ENCODE measurements at regions not wholly inside any gene's neighbourhood (a gene's known extent, or its start where the extent isn't known, plus 50 kb on each side); places are given as distances from the start of the nearest gene placed in this dataset.

DNA sequence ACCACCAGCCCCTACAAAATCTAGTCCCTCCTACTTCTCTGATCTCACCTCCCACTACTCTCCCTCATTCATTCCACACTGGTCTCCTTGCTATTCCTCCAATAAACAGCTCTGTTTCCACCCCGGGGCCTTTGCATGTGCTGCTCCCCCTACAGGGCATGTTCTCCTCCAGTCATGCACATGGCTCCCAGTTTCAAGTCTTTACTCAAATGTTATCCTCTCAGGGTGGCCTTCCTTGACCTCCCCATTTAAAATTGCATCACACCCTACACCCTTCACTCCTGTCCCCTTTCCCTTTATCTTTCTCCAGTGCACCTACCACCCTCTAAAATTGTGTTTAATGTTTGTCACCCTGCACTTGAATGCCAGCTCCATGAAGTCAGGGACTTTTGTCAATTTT, 174.5 kb downstream of the MRPL14 start:
- Mint-ChIP-seq H3K4me3 (no peak overlapping the region), H3K27me3 (peaks cover 30% of the 10 kb centered on the region), H3K9me3 (peaks cover 3% of the 10 kb centered on the region), H3K36me3 (no peaks in the 10 kb centered on the region), H3K27ac (no peak overlapping the region), H3K4me1 (no peaks in the 10 kb centered on the region)
- CTCF ChIA-PET = interaction anchor here (1.1 to 1.3 kb wide), 2 partner anchors 9 to 287 kb away, joined by 3 read pairs; no protein-coding TSS in a partner anchor
- DNase-seq = peak; percentile 20

DNA sequence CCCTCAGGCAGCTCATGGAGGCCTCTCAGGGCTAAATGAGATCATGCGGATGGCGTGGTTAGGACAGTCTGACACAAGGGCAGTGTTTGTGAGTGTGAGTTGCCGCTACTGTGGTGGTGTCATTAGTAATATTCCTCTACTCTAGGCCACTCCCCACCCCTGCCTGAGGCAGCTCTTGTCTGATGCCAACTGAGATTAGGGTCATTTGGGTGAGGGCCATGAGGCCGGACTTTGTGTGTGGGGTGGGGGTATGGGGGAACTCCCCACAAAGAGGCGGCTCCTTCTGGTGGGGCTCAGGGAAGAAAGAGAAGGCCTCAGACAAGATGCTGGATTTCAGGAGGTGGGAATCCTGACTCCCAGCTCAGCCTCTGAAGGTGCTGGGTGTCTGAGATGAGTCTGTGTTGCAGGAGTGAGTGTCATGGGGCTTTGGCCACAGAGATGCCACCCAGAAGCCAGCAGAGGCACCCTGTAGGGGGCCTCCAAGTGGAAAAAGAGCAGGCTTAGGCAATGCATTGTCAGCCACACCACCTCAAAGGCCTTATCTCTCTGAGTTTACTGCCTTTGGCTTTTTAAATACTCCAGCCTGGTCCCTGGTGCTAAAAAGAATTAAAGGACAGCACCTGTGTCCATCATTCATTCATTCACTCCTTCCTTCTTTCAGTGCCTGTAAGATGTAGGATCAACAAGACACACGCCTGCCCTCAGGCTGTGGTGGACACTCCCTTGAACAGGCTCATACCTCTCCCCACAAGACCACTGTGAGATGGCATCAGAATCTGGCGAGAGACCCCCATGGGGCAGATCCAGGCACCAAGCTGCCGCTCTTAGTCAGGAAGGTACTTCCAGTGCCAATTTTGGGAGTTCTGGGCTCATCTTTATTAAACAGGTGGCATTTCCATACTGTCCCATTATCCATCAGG, 175.2 kb downstream of the MRPL14 start:
- CTCF ChIA-PET = interaction anchor here (0.7 to 1.1 kb wide), 2 partner anchors 13 to 123 kb away, joined by 3 read pairs; no protein-coding TSS in a partner anchor
- DNase-seq = peak; percentile 13
- Mint-ChIP-seq H3K4me1 (no peaks in the 10 kb centered on the region), H3K27ac (no peak overlapping the region), H3K27me3 (peaks cover 31% of the 10 kb centered on the region), H3K36me3 (no peaks in the 10 kb centered on the region), H3K4me3 (no peak overlapping the region), H3K9me3 (peaks cover 3% of the 10 kb centered on the region)

DNA sequence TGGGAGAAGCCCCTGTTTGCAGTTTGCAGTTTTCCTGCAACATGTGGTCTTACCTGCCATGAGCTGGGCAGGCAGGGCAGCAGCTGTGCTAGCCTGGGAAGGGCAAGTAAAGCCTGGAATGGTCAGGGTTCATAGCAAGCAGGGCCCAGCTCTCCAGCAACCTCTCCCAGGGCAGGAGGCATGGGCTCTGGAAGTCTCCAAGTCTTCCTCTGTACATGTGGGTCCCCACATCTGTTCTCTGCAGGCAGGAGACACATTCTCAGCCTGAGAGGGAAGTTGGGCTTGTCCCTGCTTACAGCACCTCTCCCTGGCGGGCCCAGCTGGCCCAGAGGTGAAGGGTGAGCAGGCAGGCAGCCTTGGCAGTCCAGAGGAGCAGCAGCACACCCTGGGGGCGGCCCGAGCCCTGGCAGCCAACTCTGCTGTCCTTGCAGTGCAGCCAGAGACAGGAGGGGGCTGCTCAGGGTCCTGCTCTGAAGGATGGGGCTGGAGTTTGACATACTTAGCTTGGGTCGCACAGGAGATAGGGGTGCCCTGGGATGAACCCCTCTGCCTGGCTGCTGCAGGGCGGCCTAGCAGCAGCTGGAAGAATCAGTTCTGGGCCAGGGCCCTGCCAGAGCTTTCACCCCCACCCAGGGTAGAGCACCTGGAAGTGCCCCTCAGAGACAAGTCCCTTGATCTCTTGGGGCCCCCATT, 176.0 kb downstream of the MRPL14 start:
- Mint-ChIP-seq H3K4me1 (no peaks in the 10 kb centered on the region), H3K4me3 (no peak overlapping the region), H3K27me3 (peaks cover 32% of the 10 kb centered on the region), H3K9me3 (peaks cover 5% of the 10 kb centered on the region), H3K36me3 (no peaks in the 10 kb centered on the region), H3K27ac (no peak overlapping the region)
- peak; percentile 36 for DNase-seq
- CTCF ChIA-PET = interaction anchor here (0.7 to 1.1 kb wide), 2 partner anchors 14 to 124 kb away, joined by 3 read pairs; no protein-coding TSS in a partner anchor

DNA sequence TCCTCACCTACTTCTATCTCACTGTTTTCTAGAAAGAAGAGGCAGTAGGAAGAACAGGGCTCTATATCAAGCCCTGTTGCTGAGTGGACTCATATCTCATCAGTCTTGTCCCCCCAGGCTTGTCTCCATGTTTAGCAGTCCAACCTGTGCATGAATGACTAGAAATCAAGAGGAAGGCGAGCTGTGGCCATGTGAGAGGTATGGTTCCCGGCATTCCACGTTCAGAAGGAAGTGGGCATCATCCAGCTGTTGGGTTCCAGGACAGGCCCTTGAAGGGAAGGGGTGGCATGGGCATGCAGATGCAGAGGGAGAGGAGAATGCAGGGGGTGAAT, 176.6 kb downstream of the MRPL14 start:
- Mint-ChIP-seq H3K27me3 (peaks cover 37% of the 10 kb centered on the region), H3K27ac (no peak overlapping the region), H3K4me1 (no peaks in the 10 kb centered on the region), H3K36me3 (no peaks in the 10 kb centered on the region), H3K4me3 (no peak overlapping the region), H3K9me3 (peaks cover 6% of the 10 kb centered on the region)
- CTCF ChIA-PET = no interaction called here
- no peak for DNase-seq

DNA sequence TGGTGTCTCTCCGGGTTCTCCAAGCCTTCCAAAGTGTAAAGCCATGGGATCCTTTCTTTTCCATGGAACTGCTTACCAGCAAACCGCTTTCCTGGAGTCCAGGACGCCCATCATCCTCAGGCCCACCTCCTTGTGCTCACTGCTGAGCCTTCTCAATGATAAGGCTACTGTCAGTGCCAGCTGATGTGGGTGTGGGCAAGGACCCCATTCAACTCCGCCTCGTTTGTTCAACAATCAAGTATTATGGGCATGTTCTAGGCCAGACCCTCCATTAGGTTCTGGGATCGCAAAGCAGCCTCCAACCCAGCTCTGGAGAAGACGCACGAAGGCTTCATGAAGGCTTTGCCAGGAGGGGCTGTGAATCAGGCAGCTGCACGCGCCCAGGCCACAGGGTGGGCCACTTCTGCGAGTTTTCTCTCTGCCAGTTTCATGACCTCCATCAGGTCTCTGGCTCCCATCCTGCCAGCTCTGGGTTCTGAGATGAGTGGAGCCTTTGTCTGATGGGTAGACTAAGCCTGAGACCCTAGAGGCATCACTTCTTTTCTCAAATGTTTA, 177.1 kb downstream of the MRPL14 start:
- Mint-ChIP-seq H3K9me3 (peaks cover 9% of the 10 kb centered on the region), H3K4me1 (no peaks in the 10 kb centered on the region), H3K27me3 (peaks cover 37% of the 10 kb centered on the region), H3K27ac (no peak overlapping the region), H3K36me3 (no peaks in the 10 kb centered on the region), H3K4me3 (no peak overlapping the region)
- DNase-seq = peak; percentile 7
- CTCF ChIA-PET = no interaction called here

DNA sequence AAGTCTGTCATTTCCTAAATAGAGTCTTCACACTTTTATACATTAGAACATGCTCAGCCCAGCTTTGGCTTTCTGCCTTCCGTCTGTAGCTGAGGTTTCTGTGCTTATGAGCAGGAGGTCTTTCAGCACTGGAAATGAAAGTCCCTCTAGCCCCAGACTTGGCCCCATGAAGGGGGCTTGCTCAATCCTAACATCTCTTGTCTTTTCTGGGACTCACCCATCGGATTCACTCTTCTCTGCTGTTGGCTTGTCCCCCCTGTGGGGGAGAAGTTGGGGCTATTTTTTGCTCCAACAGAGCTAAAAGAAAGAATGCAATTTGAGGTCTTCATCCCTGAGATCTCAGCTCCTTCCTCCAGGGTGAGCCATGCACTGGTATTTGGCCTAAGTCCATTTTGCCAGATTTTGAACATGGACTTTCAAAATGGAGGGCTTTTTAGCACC, 177.7 kb downstream of the MRPL14 start:
- Mint-ChIP-seq H3K4me3 (no peak overlapping the region), H3K36me3 (no peaks in the 10 kb centered on the region), H3K4me1 (no peaks in the 10 kb centered on the region), H3K27ac (no peak overlapping the region), H3K27me3 (peaks cover 32% of the 10 kb centered on the region), H3K9me3 (peaks cover 11% of the 10 kb centered on the region)
- CTCF ChIA-PET = interaction anchor here (0.6 kb wide), 1 partner anchor 343 kb away, joined by 3 read pairs; no protein-coding TSS in a partner anchor
- peak; percentile 3 for DNase-seq

DNA sequence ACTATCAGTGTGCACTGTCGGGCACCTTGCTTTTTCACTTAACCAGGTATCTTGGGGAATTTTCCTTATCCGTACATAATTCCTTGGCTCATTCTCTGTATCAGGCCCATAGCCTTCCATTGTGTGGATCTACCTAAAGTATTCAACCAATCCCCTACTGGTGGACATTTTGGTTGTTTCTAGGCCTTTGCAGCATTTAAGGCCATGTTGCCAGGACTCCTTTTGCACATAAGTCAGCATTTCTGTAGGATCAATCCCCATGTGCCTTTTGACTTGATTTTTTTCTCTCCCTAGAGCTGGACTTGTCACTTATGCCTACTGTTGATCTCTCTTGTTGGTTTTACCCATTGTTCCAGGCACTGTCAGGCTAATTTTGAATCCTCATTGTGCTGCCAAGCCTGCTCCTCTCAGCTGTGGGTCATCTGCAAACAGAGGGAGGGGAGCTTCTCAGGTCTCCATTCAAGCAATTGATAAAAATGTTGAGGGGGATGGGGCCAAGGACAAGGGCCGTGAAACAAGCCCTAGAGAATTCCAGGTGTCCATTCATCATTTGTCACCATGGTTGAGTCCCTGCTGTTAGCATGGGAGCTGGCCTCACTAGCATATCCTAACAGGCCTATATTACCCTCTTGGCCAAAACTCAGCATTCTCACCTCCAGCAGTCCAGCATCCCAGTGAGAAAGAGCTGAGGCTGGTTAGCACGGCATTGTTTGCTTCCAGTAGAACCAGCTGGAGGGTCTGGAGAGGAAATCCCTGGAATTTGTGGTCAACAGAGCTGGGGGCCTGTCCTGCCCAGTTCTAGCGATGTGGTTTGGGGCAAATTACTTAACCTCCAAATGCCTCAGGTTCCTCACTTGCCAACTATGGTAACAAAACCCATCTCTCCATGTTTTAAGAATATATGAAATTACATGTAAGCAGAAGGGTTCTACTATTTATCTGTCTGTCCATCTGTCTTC, 178.4 kb downstream of the MRPL14 start:
- Mint-ChIP-seq H3K4me1 (no peaks in the 10 kb centered on the region), H3K27me3 (peaks cover 24% of the 10 kb centered on the region), H3K4me3 (no peak overlapping the region), H3K36me3 (no peaks in the 10 kb centered on the region), H3K27ac (no peak overlapping the region), H3K9me3 (peaks cover 11% of the 10 kb centered on the region)
- DNase-seq = peak; percentile 10
- CTCF ChIA-PET = interaction anchor here (0.6 kb wide), 1 partner anchor 343 kb away, joined by 3 read pairs; no protein-coding TSS in a partner anchor

DNA sequence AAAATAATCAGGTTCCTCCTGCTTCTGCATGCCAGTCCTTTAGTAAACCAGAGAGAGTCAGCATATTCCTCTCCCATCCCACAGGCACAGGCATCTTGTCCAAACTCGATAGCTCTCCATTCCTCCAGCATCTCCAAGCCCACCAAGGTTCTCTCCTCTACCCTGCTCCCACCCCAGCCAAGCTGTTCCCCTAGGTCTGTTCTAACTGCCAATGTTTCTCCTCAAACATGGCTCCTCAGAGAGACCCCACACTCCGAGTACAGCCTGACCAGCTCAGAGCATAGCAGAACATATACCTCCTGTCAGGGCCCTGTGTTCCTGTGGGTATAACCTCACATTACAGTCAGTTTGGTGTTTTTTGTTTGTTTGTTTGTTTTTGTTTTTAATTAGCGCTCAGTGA, 177.8 kb downstream of the VEGFA start:
- H3K9me3 Mint-ChIP-seq = peaks cover 11% of the 10 kb centered on the region

DNA sequence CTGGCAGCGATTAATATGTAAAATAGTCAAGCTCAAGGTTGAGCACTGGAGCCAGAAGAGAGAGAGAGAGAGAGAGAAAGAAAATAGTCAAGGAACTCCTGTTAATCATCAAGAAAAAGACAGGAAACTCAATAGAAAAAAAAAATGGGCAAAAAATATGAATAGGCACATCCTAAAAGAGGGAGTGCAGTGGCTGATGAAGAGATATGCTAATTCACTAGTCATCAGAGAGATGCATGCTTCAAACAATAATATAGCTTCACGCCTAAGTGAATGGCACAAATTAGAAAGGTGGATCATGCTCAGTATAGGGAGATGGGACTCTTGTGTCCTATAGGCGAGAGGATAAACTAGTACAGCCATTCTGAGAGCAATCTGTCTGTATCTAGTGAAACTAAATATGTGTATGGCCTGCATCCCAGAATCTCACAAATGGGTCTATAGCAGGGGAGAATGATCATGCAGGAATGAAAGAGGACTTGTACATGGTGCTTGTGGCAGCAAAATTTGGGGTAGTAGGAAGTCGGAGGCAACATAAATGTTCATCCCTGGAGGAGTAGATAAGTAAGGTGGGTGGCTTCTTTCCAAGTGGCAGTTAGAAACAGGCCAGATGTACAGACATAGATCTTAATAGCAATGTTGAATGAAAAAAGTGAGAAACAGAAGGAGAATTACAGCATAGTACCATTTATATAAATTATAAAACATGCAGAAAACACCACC, 176.8 kb downstream of the VEGFA start:
- DNase-seq = peak; percentile 1
- peaks cover 20% of the 10 kb centered on the region for H3K27me3 Mint-ChIP-seq
- no peak overlapping the region for H3K27ac Mint-ChIP-seq
- CTCF ChIA-PET = no interaction called here
- no peak overlapping the region for H3K4me3 Mint-ChIP-seq
- H3K4me1 Mint-ChIP-seq = no peaks in the 10 kb centered on the region
- H3K9me3 Mint-ChIP-seq = peaks cover 11% of the 10 kb centered on the region
- H3K36me3 Mint-ChIP-seq = no peaks in the 10 kb centered on the region

More for the DNA sequence above, 177.8 kb downstream of the VEGFA start:
- H3K27me3 Mint-ChIP-seq = peaks cover 20% of the 10 kb centered on the region
- H3K4me3 Mint-ChIP-seq = no peak overlapping the region
- CTCF ChIA-PET = no interaction called here
- H3K36me3 Mint-ChIP-seq = no peaks in the 10 kb centered on the region
- no peak for DNase-seq
- no peak overlapping the region for H3K27ac Mint-ChIP-seq
- no peaks in the 10 kb centered on the region for H3K4me1 Mint-ChIP-seq

DNA sequence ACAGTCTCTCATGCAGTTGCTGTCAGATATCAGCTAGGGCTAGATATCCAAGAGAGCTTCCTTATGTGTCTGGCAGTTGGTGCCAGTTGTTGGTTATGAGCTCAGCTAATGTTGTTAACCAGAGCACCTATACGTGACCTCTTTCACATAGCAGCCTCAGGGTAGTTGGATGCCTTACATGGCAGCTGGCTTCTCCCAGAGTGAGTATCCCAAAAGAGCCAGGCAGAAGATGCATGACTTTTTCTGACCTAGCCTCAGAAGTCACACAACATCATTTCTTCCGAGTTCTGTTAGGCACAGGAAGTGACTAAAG, 175.7 kb downstream of the VEGFA start:
- Mint-ChIP-seq H3K27ac (no peak overlapping the region), H3K36me3 (no peaks in the 10 kb centered on the region), H3K4me3 (no peak overlapping the region), H3K27me3 (peaks cover 18% of the 10 kb centered on the region), H3K9me3 (peaks cover 11% of the 10 kb centered on the region), H3K4me1 (no peaks in the 10 kb centered on the region)
- peak; percentile 1 for DNase-seq
- CTCF ChIA-PET = no interaction called here

DNA sequence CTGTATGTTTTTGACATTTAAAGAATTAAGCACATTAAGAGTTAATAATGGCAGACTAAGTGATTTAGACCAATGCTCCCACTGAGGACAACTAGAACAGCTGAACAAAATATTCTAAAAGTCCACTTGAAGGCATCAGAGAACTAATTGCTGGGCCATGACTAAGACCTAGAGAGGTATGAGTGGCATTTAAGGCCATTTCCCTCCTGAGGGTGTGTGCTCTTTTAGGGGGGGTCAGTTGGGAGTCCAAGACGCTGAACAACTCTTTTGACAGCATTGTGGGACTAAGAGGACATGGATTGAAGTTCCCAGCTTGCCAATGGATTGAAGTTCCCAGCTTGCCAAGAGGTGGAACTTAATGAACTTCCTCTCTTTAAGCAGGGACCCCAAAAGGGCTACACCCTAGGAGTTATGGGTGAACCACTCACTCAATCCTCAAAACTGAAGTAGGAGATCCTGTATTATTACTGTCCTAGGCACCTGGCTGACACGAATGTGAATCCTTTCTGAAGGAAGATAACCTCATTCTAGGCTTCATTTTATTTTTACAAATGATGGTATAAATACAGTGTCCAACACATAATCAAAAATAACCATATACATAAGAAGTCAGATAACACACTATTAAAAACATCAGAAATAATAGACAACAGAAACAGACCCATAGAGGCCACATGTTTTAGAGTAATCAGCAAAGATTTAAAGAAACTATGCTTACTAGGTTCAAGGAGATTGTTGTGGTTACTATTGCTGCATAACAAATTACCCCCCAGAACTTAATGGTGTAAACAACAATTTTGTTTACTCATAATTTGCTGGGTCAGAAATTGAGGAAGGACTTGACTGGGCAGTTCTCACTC, 175.1 kb downstream of the VEGFA start:
- Mint-ChIP-seq H3K27me3 (peaks cover 12% of the 10 kb centered on the region), H3K4me1 (no peaks in the 10 kb centered on the region), H3K36me3 (no peaks in the 10 kb centered on the region), H3K9me3 (peaks cover 11% of the 10 kb centered on the region), H3K4me3 (no peak overlapping the region), H3K27ac (no peak overlapping the region)
- DNase-seq = peak; percentile 5
- CTCF ChIA-PET = interaction anchor here (1.1 kb wide), 1 partner anchor 30 kb away, joined by 4 read pairs; no protein-coding TSS in a partner anchor

DNA sequence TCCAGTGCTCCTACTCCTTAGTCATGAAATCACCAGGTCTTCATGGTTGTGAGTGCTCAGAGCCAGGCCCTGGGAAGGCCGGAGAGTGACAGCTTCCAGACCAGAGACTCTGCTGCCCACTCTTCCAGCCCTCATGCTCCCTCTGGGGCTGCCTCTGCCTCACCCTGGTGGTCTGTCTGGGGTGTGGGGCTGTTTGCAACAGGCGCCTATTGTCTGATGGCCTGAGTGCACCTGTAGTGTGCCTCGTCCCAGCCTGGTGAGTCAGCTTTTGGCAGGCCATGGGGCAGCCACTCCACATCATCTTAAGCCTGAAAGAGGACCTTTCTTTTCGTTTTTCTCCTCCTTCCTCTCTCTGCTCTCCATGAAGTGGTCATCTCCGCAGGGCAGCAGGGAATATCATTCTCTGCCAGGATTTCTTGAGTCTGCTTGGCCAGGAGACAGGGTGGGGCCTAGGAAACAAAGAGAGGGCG, 173.8 kb downstream of the VEGFA start:
- DNase-seq = no peak
- Mint-ChIP-seq H3K4me3 (no peak overlapping the region), H3K27ac (no peak overlapping the region), H3K9me3 (peaks cover 11% of the 10 kb centered on the region), H3K27me3 (peaks cover 11% of the 10 kb centered on the region), H3K4me1 (no peaks in the 10 kb centered on the region), H3K36me3 (no peaks in the 10 kb centered on the region)
- CTCF ChIA-PET = interaction anchor here (1.2 kb wide), 1 partner anchor 9 kb away, joined by 3 read pairs; no protein-coding TSS in a partner anchor
